HEK293 (cell line): ENCODE measurements at regions not wholly inside any gene's neighbourhood (a gene's known extent, or its start where the extent isn't known, plus 50 kb on each side); places are given as distances from the start of the nearest gene placed in this dataset.
A peak's percentile ranks its signal among the peaks of the same experiment; 100 is the strongest.

ENCODE experiments used
- CTCF ChIA-PET: fragments of 350-600 bp; formaldehyde crosslinking; extraction: SDS; loops from one replicate; lab custom pipeline; 2021; ENCODE audit warnings: antibody characterized with exemption; lab: Yijun Ruan, JAX
- POLR2A ChIA-PET: fragments of 300-600 bp; formaldehyde crosslinking; extraction: SDS; loops from one replicate; lab custom pipeline; 2020; ENCODE audit warnings: antibody characterized with exemption, inconsistent platforms; lab: Yijun Ruan, JAX
- H3K27ac ChIP-seq: fragments of 200-500 bp; sonication (Bioruptor generic); 2 replicates; pipeline ENCODE4 v1.5.1; 2014; ENCODE audit warnings: low read depth, low read length, control low read depth, inconsistent platforms; ENCODE audit errors: extremely low read depth
- H3K36me3 ChIP-seq, 2 experiments: fragments of 200-500 bp in 1 of 2; sonication (Bioruptor generic) in 1 of 2; 1 replicate in 1 of 2; 2 replicates in 1 of 2; pipeline ENCODE4 v1.5.1; 2014 to 2017; ENCODE audit warnings: inconsistent platforms in 2 of 2, low read length in 2 of 2; ENCODE audit not compliant: control insufficient read depth in 2 of 2, insufficient read depth in 1 of 2
- H3K4me1 ChIP-seq: fragments of 200-500 bp; sonication (Bioruptor generic); 2 replicates; pipeline ENCODE4 v1.5.1; 2014; ENCODE audit warnings: mild to moderate bottlenecking, low read length, inconsistent platforms; ENCODE audit not compliant: control insufficient read depth, insufficient read depth
- H3K4me3 ChIP-seq: 2 replicates; pipeline ENCODE4 v1.5.1; 2011; ENCODE audit warnings: low read depth, mild to moderate bottlenecking, control low read depth, low read length, moderate library complexity
- H3K9me3 ChIP-seq: fragments of 200-500 bp; sonication (Bioruptor generic); 2 replicates; pipeline ENCODE4 v1.5.1; 2014; ENCODE audit warnings: low read depth, low read length, inconsistent platforms; ENCODE audit not compliant: control insufficient read depth, insufficient read depth
- ATF2 ChIP-seq: fragments of 450-650 bp; formaldehyde crosslinking; IDR thresholded peaks from 2 replicates; pipeline ENCODE4 v1.5.1; 2016; ENCODE audit warnings: missing biosample characterization, missing genetic modification characterization, low read depth
- TCF7L2 ChIP-seq: IDR thresholded peaks from 2 replicates; pipeline ENCODE4 v1.6.1; 2011; ENCODE audit warnings: low read depth, mild to moderate bottlenecking, inconsistent platforms, low read length, moderate library complexity, borderline replicate concordance
- ZNF132 ChIP-seq: fragments of 450-650 bp; formaldehyde crosslinking; IDR thresholded peaks from 2 replicates; pipeline ENCODE4 v1.5.1; 2017; ENCODE audit warnings: missing biosample characterization, missing genetic modification characterization, borderline replicate concordance
- ZNF138 ChIP-seq: fragments of 450-650 bp; formaldehyde crosslinking; IDR thresholded peaks from 2 replicates; pipeline ENCODE4 v1.5.1; 2016; ENCODE audit warnings: missing biosample characterization, missing genetic modification characterization, borderline replicate concordance
- ZNF223 ChIP-seq: fragments of 450-650 bp; formaldehyde crosslinking; IDR thresholded peaks from 2 replicates; pipeline ENCODE4 v1.5.1; 2016; ENCODE audit warnings: missing biosample characterization, missing genetic modification characterization
- ZNF510 ChIP-seq: fragments of 450-650 bp; formaldehyde crosslinking; IDR thresholded peaks from 2 replicates; pipeline ENCODE4 v1.5.1; 2018; ENCODE audit warnings: mild to moderate bottlenecking, missing genetic modification characterization, missing biosample characterization; ENCODE audit not compliant: insufficient replicate concordance
- ZNF580 ChIP-seq: fragments of 450-650 bp; formaldehyde crosslinking; IDR thresholded peaks from 2 replicates; pipeline ENCODE4 v1.5.1; 2016; ENCODE audit warnings: missing biosample characterization, missing genetic modification characterization
- ZNF623 ChIP-seq: fragments of 450-650 bp; formaldehyde crosslinking; IDR thresholded peaks from 2 replicates; pipeline ENCODE4 v1.5.1; 2016; ENCODE audit warnings: missing biosample characterization, missing genetic modification characterization
- ZSCAN30 ChIP-seq: fragments of 450-650 bp; IDR thresholded peaks from 2 replicates; pipeline ENCODE4 v1.5.1; 2018; ENCODE audit warnings: missing biosample characterization, mild to moderate bottlenecking, missing genetic modification characterization, moderate library complexity

GRCh38 chr6:157770946-157771345 is 52.1 kb upstream of the SNX9 start (continued):
- TF ChIP-seq ZNF580 (tag by site-specific recombination) (no peak), ZNF132 (tag by site-specific recombination) (no peak), ZSCAN30 (tag by site-specific recombination) (no peak), ZNF510 (tag by site-specific recombination) (no peak), ZNF138 (tag by site-specific recombination) (no peak), TCF7L2 (no peak), ZNF623 (no peak)
- TF ChIP-seq, all 188 proteins: peak for 0

GRCh38 chr6:157772820-157773219 is 50.2 kb upstream of the SNX9 start:
- Histone ChIP-seq H3K4me1 (no peaks in the 10 kb centered on the region), H3K36me3 (no peaks in the 10 kb centered on the region)
- CTCF ChIA-PET: interaction anchor here (0.8 kb wide), 1 partner anchor 10 kb away, joined by 3 read pairs; no protein-coding TSS in a partner anchor
- TF ChIP-seq ZNF223 (tag by site-specific recombination) (no peak), ATF2 (tag by site-specific recombination) (peak; percentile 58; the same call in 1 of the 2 replicates)
- TF ChIP-seq, all 188 proteins: peak for 1
- Histone ChIP-seq H3K27ac (no peak overlapping the region), H3K9me3 (no peaks in the 10 kb centered on the region), H3K4me3 (no peak overlapping the region)
- POLR2A ChIA-PET: interaction anchor here (0.8 kb wide), 1 partner anchor 12 kb away, joined by 3 read pairs; no protein-coding TSS in a partner anchor
